ENCODE measurements at regions not wholly inside any gene's neighbourhood (a gene's known extent, or its start where the extent isn't known, plus 50 kb on each side); places are given as distances from the start of the nearest gene placed in this dataset.

GRCh38 chr15:62889141-62889661, 153.3 kb upstream of the TPM1 start:
- Histone ChIP-seq H3K4me3 (ENCODE audit: low read depth in 1 of 2, low read length in 2 of 2) (no peak overlapping the region), H3K9ac (ENCODE audit: low read length) (no peak overlapping the region), H3K36me3 (ENCODE audit: insufficient read depth, low read length) (no peaks in the 10 kb centered on the region), H3K27ac (ENCODE audit: low read depth, low read length) (no peak overlapping the region), H3K27me3 (ENCODE audit: control insufficient read depth in 1 of 2, insufficient read depth in 2 of 2, low read length in 2 of 2) (no peaks in the 10 kb centered on the region), H3K4me1 (ENCODE audit: insufficient read depth, low read length) (peaks cover 53% of the 10 kb centered on the region), H3K9me3 (ENCODE audit: low read length) (no peaks in the 10 kb centered on the region)

- Histone ChIP-seq H3K36me3 (ENCODE audit: insufficient read depth, low read length) (no peaks in the 10 kb centered on the region), H3K9ac (ENCODE audit: low read length) (no peak overlapping the region), H3K4me3 (ENCODE audit: low read depth in 1 of 2, low read length in 2 of 2) (no peak overlapping the region), H3K27me3 (ENCODE audit: control insufficient read depth in 1 of 2, insufficient read depth in 2 of 2, low read length in 2 of 2) (no peaks in the 10 kb centered on the region), H3K27ac (ENCODE audit: low read depth, low read length) (peak overlapping the region; percentile 12), H3K4me1 (ENCODE audit: insufficient read depth, low read length) (peaks cover 51% of the 10 kb centered on the region), H3K9me3 (ENCODE audit: low read length) (no peaks in the 10 kb centered on the region)
These were observed 152.6 kb upstream of the TPM1 start for GRCh38 chr15:62889734-62890505.

DNA sequence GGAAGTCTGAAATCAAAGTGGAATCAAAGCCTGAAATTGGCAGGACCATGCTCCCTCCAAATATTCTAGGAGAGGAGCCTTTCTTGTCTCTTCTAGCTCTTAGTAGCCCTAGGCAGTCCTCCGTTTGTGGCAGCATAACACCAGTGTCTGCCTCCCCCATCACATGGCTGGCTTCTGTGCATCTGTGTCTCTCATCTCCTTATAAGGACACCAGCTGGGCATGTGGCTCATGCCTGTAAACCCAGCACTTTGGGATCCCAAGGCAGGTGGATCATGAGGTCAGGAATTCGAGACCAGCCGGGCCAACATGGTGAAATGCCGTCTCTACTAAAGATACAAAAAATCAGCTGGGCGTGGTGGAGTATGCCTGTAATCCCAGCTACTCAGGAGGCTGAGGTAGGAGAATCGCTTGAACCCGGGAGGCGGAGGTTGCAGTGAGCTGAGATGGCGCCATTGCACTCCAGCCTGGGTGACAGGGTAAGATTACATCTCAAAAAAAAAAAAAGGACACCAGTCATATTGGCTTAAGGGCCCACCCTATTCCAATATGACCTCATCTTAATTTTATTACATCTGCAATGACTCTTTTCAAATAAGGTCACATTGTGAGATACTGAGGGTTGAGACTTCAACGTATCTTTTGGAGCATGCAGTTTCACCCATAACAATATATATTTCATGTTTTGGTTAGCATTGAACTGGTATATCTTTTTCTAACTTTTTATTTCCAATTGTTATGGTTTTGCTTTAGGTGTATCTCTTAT, 148.0 kb upstream of the TPM1 start:
- Histone ChIP-seq H3K9ac (ENCODE audit: low read length) (no peak overlapping the region), H3K27ac (ENCODE audit: low read depth, low read length) (peak overlapping the region; percentile 43), H3K9me3 (ENCODE audit: low read length) (no peaks in the 10 kb centered on the region), H3K36me3 (ENCODE audit: insufficient read depth, low read length) (no peaks in the 10 kb centered on the region), H3K27me3 (ENCODE audit: control insufficient read depth in 1 of 2, insufficient read depth in 2 of 2, low read length in 2 of 2) (no peaks in the 10 kb centered on the region), H3K4me1 (ENCODE audit: insufficient read depth, low read length) (peaks cover 70% of the 10 kb centered on the region), H3K4me3 (ENCODE audit: low read depth in 1 of 2, low read length in 2 of 2) (no peak overlapping the region)

GRCh38 chr15:62895139-62895866, 147.2 kb upstream of the TPM1 start:
- Histone ChIP-seq H3K9me3 (ENCODE audit: low read length) (no peaks in the 10 kb centered on the region), H3K9ac (ENCODE audit: low read length) (peak overlapping the region; percentile 22), H3K27me3 (ENCODE audit: control insufficient read depth in 1 of 2, insufficient read depth in 2 of 2, low read length in 2 of 2) (no peaks in the 10 kb centered on the region), H3K4me1 (ENCODE audit: insufficient read depth, low read length) (peaks cover 70% of the 10 kb centered on the region), H3K4me3 (ENCODE audit: low read depth in 1 of 2, low read length in 2 of 2) (no peak overlapping the region), H3K27ac (ENCODE audit: low read depth, low read length) (peak overlapping the region; percentile 96), H3K36me3 (ENCODE audit: insufficient read depth, low read length) (no peaks in the 10 kb centered on the region)

GRCh38 chr15:62895905-62896316, 146.6 kb upstream of the TPM1 start:
- H3K4me1 ChIP-seq (ENCODE audit: insufficient read depth, low read length), result peaks cover 70% of the 10 kb centered on the region

GRCh38 chr15:62896380-62896866, 146.1 kb upstream of the TPM1 start:
- Histone ChIP-seq H3K4me3 (ENCODE audit: low read depth in 1 of 2, low read length in 2 of 2) (no peak overlapping the region), H3K27ac (ENCODE audit: low read depth, low read length) (peak overlapping the region; percentile 96), H3K9me3 (ENCODE audit: low read length) (no peaks in the 10 kb centered on the region), H3K36me3 (ENCODE audit: insufficient read depth, low read length) (no peaks in the 10 kb centered on the region), H3K9ac (ENCODE audit: low read length) (peak overlapping the region; percentile 25), H3K4me1 (ENCODE audit: insufficient read depth, low read length) (peaks cover 73% of the 10 kb centered on the region), H3K27me3 (ENCODE audit: control insufficient read depth in 1 of 2, insufficient read depth in 2 of 2, low read length in 2 of 2) (no peaks in the 10 kb centered on the region)

More at GRCh38 chr15:62895905-62896316, 146.6 kb upstream of the TPM1 start:
- H3K27me3 ChIP-seq (ENCODE audit: control insufficient read depth in 1 of 2, insufficient read depth in 2 of 2, low read length in 2 of 2), result no peaks in the 10 kb centered on the region
- H3K4me3 ChIP-seq (ENCODE audit: low read depth in 1 of 2, low read length in 2 of 2), result no peak overlapping the region
- H3K9ac ChIP-seq (ENCODE audit: low read length), result peak overlapping the region; percentile 25
- H3K9me3 ChIP-seq (ENCODE audit: low read length), result no peaks in the 10 kb centered on the region
- no peaks in the 10 kb centered on the region for H3K36me3 ChIP-seq (ENCODE audit: insufficient read depth, low read length)
- peak overlapping the region; percentile 96 for H3K27ac ChIP-seq (ENCODE audit: low read depth, low read length)

DNA sequence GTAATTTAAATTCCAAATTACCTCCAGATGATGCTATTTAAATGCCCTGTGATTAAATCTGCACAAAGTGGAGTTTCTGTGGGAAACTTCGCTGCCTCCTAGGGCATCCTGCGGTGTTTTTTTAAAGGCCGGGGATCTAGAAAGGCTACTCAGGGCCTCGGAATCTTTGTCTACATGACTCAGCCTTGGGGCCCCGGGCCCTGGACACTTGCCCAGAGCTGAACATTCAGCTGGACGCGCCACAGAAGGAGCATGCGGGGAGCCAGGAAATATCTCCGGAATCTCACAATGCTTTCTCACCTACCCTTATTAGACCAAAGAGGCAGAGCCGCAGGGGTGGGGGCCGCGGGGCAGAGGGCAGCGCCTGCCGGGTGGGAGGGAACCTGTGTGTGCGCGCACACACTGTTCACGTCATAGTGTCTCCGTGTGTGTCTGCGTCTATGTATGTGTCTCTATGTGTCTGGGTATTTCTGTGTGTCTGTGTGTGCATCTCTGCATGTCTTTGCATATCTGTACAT, 145.5 kb upstream of the TPM1 start:
- Histone ChIP-seq H3K27ac (ENCODE audit: low read depth, low read length) (peak overlapping the region; percentile 96), H3K36me3 (ENCODE audit: insufficient read depth, low read length) (no peaks in the 10 kb centered on the region), H3K27me3 (ENCODE audit: control insufficient read depth in 1 of 2, insufficient read depth in 2 of 2, low read length in 2 of 2) (no peaks in the 10 kb centered on the region), H3K4me1 (ENCODE audit: insufficient read depth, low read length) (peaks cover 75% of the 10 kb centered on the region), H3K9me3 (ENCODE audit: low read length) (no peaks in the 10 kb centered on the region), H3K4me3 (ENCODE audit: low read depth in 1 of 2, low read length in 2 of 2) (peak overlapping the region in 1 of 2 donors; percentile 47), H3K9ac (ENCODE audit: low read length) (peak overlapping the region; percentile 69)

DNA sequence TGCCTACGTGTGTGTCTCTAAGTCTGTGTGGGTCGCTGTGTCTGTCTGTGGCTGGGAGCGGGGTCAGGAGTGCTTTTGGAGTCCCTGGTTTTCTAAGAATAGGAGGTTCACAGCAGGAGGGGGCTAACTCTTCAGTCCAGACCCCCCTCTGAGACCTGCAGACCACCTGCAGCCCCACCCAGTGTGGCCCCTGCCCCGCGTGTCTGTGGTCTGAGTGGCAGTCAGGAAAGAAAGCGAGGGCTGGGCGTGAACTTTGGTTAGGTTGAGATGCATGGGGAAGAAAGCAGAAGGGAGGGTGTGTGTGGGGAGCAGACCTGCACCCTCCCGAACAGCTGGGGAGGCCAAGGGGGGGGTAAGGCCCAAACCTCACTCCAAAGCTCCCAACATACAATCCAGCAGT, 144.9 kb upstream of the TPM1 start:
- Histone ChIP-seq H3K4me3 (ENCODE audit: low read depth in 1 of 2, low read length in 2 of 2) (peak overlapping the region in 1 of 2 donors; percentile 47), H3K4me1 (ENCODE audit: insufficient read depth, low read length) (peaks cover 75% of the 10 kb centered on the region), H3K9ac (ENCODE audit: low read length) (peak overlapping the region; percentile 69), H3K36me3 (ENCODE audit: insufficient read depth, low read length) (no peaks in the 10 kb centered on the region), H3K9me3 (ENCODE audit: low read length) (no peaks in the 10 kb centered on the region), H3K27ac (ENCODE audit: low read depth, low read length) (peak overlapping the region; percentile 96), H3K27me3 (ENCODE audit: control insufficient read depth in 1 of 2, insufficient read depth in 2 of 2, low read length in 2 of 2) (no peaks in the 10 kb centered on the region)

- Histone ChIP-seq H3K27me3 (ENCODE audit: control insufficient read depth in 1 of 2, insufficient read depth in 2 of 2, low read length in 2 of 2) (no peaks in the 10 kb centered on the region), H3K4me3 (ENCODE audit: low read depth in 1 of 2, low read length in 2 of 2) (no peak overlapping the region), H3K27ac (ENCODE audit: low read depth, low read length) (peak overlapping the region; percentile 96), H3K9ac (ENCODE audit: low read length) (peak overlapping the region; percentile 17), H3K4me1 (ENCODE audit: insufficient read depth, low read length) (peaks cover 71% of the 10 kb centered on the region), H3K9me3 (ENCODE audit: low read length) (no peaks in the 10 kb centered on the region), H3K36me3 (ENCODE audit: insufficient read depth, low read length) (no peaks in the 10 kb centered on the region)
These were observed 143.5 kb upstream of the TPM1 start for GRCh38 chr15:62899090-62899493.

DNA sequence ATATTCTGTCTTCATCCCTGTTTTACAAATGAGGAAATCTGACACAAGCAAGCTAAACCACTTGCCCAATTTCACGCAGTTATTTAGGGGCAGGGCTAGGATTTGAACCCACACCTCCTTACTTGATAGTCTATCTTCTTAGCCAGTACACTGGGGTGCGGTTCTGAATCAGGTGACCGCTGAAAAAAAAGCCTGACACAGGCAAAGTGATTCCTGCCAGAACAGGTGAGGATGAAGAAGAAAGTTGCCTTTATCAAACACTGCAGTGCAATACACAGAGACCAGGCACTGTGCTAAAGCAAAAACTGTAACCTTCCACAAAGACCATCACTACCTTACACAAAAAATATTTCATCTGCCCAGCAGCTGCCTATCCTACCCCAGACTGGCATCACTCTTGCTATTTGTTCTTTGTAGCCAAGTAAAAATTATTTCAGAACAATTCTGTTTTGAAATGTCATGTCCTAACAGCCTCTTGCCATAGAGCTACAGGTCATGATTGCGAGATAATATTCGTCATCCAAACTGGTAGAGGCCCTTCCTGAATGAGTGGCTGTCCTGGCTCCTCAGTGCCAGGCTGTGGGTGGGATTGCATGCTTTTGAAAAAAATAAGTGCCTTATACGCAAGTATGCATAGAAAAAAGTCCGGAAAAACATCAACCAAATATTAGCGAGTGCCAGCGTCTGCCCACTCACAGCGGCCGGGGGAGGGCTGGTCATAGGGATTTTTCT, 142.3 kb upstream of the TPM1 start:
- Histone ChIP-seq H3K9me3 (ENCODE audit: low read length) (no peaks in the 10 kb centered on the region), H3K9ac (ENCODE audit: low read length) (no peak overlapping the region), H3K27ac (ENCODE audit: low read depth, low read length) (peak overlapping the region; percentile 96), H3K4me3 (ENCODE audit: low read depth in 1 of 2, low read length in 2 of 2) (no peak overlapping the region), H3K4me1 (ENCODE audit: insufficient read depth, low read length) (peaks cover 61% of the 10 kb centered on the region), H3K27me3 (ENCODE audit: control insufficient read depth in 1 of 2, insufficient read depth in 2 of 2, low read length in 2 of 2) (no peaks in the 10 kb centered on the region), H3K36me3 (ENCODE audit: insufficient read depth, low read length) (no peaks in the 10 kb centered on the region)
